ENCODE measurements at regions not wholly inside any gene's neighbourhood (a gene's known extent, or its start where the extent isn't known, plus 50 kb on each side); places are given as distances from the start of the nearest gene placed in this dataset.

- Histone ChIP-seq H3K27me3 (replicated peaks; ENCODE audit: control insufficient read depth, insufficient read depth, low read length) (no peaks in the 10 kb centered on the region), H3K4me1 (peaks cover 16% of the 10 kb centered on the region), H3K9me3 (no peaks in the 10 kb centered on the region), H3K4me3 (ENCODE audit: low read depth, low read length) (no peak overlapping the region), H3K36me3 (ENCODE audit: control insufficient read depth, insufficient read depth, low read length) (no peaks in the 10 kb centered on the region)
- ChIA-PET CTCF (interaction anchor here (0.7 kb wide), 1 partner anchor 10 kb away, joined by 3 read pairs; no protein-coding TSS in a partner anchor), POLR2A (no interaction called here)
- Mint-ChIP-seq H3K9me3 (ENCODE audit: unreplicated experiment) (no peaks in the 10 kb centered on the region), H3K4me3 (ENCODE audit: unreplicated experiment) (no peak overlapping the region), H3K4me1 (ENCODE audit: low read depth, unreplicated experiment) (peaks cover 18% of the 10 kb centered on the region), H3K36me3 (ENCODE audit: insufficient read depth, unreplicated experiment) (no peaks in the 10 kb centered on the region), H3K27me3 (ENCODE audit: insufficient read depth, unreplicated experiment) (no peaks in the 10 kb centered on the region), H3K27ac (ENCODE audit: unreplicated experiment) (no peak overlapping the region)
- DNase-seq: no peak
- intact Hi-C loops (cut with micrococcal nuclease; ENCODE audit: unreplicated experiment): no loop called here
- no TSS peak for BruUV-seq (replicated peaks)
- TF ChIP-seq CTCF (IDR thresholded peaks at IDR 0.05; ENCODE audit: insufficient read depth in 1 of 2, low read depth in 1 of 2, low read length in 1 of 2, severe bottlenecking in 1 of 2, unreplicated experiment in 1 of 2): no peak
Observed at GRCh38 chr12:92085040-92085735, 60.5 kb downstream of the BTG1 start.

GRCh38 chr12:92080911-92081285 is 64.7 kb downstream of the BTG1 start:
- ChIA-PET POLR2A (no interaction called here), CTCF (no interaction called here)
- intact Hi-C loops (cut with micrococcal nuclease; ENCODE audit: unreplicated experiment): loop anchor here (1.0 kb wide), 3 partner anchors 11 to 80 kb away; no protein-coding TSS in a partner anchor

GRCh38 chr12:92079054-92079385 is 66.6 kb downstream of the BTG1 start:
- Histone ChIP-seq H3K27me3 (replicated peaks; ENCODE audit: control insufficient read depth, insufficient read depth, low read length) (no peaks in the 10 kb centered on the region), H3K36me3 (ENCODE audit: control insufficient read depth, insufficient read depth, low read length) (no peaks in the 10 kb centered on the region), H3K4me1 (peaks cover 51% of the 10 kb centered on the region), H3K9me3 (no peaks in the 10 kb centered on the region), H3K4me3 (ENCODE audit: low read depth, low read length) (no peak overlapping the region)
- CTCF ChIA-PET: no interaction called here
- H3K4me3 Mint-ChIP-seq (ENCODE audit: unreplicated experiment): no peak overlapping the region
- no peak overlapping the region for H3K27ac Mint-ChIP-seq (ENCODE audit: unreplicated experiment)
- no peaks in the 10 kb centered on the region for H3K36me3 Mint-ChIP-seq (ENCODE audit: insufficient read depth, unreplicated experiment)
- DNase-seq: no peak
- intact Hi-C loops (cut with micrococcal nuclease; ENCODE audit: unreplicated experiment): no loop called here
- peaks cover 56% of the 10 kb centered on the region for H3K4me1 Mint-ChIP-seq (ENCODE audit: low read depth, unreplicated experiment)
- BruUV-seq (replicated peaks): no TSS peak
- TF ChIP-seq CTCF (IDR thresholded peaks at IDR 0.05; ENCODE audit: insufficient read depth in 1 of 2, low read depth in 1 of 2, low read length in 1 of 2, severe bottlenecking in 1 of 2, unreplicated experiment in 1 of 2): no peak
- no peaks in the 10 kb centered on the region for H3K9me3 Mint-ChIP-seq (ENCODE audit: unreplicated experiment)
- POLR2A ChIA-PET: no interaction called here
- H3K27me3 Mint-ChIP-seq (ENCODE audit: insufficient read depth, unreplicated experiment): no peaks in the 10 kb centered on the region

More at GRCh38 chr12:92080911-92081285, 64.7 kb downstream of the BTG1 start:
- Mint-ChIP-seq H3K9me3 (ENCODE audit: unreplicated experiment) (no peaks in the 10 kb centered on the region), H3K36me3 (ENCODE audit: insufficient read depth, unreplicated experiment) (no peaks in the 10 kb centered on the region), H3K4me1 (ENCODE audit: low read depth, unreplicated experiment) (peaks cover 51% of the 10 kb centered on the region), H3K27ac (ENCODE audit: unreplicated experiment) (peak overlapping the region; percentile 58), H3K27me3 (ENCODE audit: insufficient read depth, unreplicated experiment) (no peaks in the 10 kb centered on the region), H3K4me3 (ENCODE audit: unreplicated experiment) (peak overlapping the region; percentile 29)
- no peaks in the 10 kb centered on the region for H3K36me3 ChIP-seq (ENCODE audit: control insufficient read depth, insufficient read depth, low read length)
- H3K4me3 ChIP-seq (ENCODE audit: low read depth, low read length): no peak overlapping the region
- no TSS peak for BruUV-seq (replicated peaks)
- H3K9me3 ChIP-seq: no peaks in the 10 kb centered on the region
- H3K27me3 ChIP-seq (replicated peaks; ENCODE audit: control insufficient read depth, insufficient read depth, low read length): no peaks in the 10 kb centered on the region
- no peak for DNase-seq
- no peak for TF ChIP-seq CTCF (IDR thresholded peaks at IDR 0.05; ENCODE audit: insufficient read depth in 1 of 2, low read depth in 1 of 2, low read length in 1 of 2, severe bottlenecking in 1 of 2, unreplicated experiment in 1 of 2)
- H3K4me1 ChIP-seq: peaks cover 51% of the 10 kb centered on the region
